OCI-LY7 (cell line): ENCODE measurements at regions not wholly inside any gene's neighbourhood (a gene's known extent, or its start where the extent isn't known, plus 50 kb on each side); places are given as distances from the start of the nearest gene placed in this dataset.
"Not testable (repeated sequence)": the region's sequence is repeated elsewhere in the genome, so short reads cannot be mapped to it uniquely, and the experiment has no call there.

ENCODE experiments used
- BruUV-seq: library from RNA; stranded (reverse); fragments of 400-500 nt; replicated peaks from 2 replicates; lab custom pipeline; 2021; lab: Mats Ljungman, UMichigan
- CTCF ChIA-PET: fragments of 300-600 bp; sonication (Branson Sonifier 250); formaldehyde crosslinking; loops from one replicate; lab custom pipeline; 2022; ENCODE audit warnings: antibody characterized with exemption; ENCODE audit not compliant: unreplicated experiment; lab: Charles Lee
- POLR2A ChIA-PET: fragments of 300-600 bp; sonication (Branson Sonifier 250); formaldehyde crosslinking; loops from one replicate; lab custom pipeline; 2022; ENCODE audit warnings: antibody characterized with exemption; lab: Charles Lee
- DNase-seq: peaks from one replicate; pipeline ENCODE4 v3.0.0-alpha.2; 2015; ENCODE audit warnings: low spot score
- H2AFZ ChIP-seq: fragments of 200-600 bp; sonication (generic), shearing (Covaris generic); 2 replicates; pipeline ENCODE4 v1.6.1; 2014; ENCODE audit warnings: mild to moderate bottlenecking, antibody characterized with exemption, low read length, moderate library complexity
- H3K27ac ChIP-seq: fragments of 200-600 bp; sonication (generic); 2 replicates; pipeline ENCODE4 v1.5.1; 2014; ENCODE audit warnings: mixed run types, low read depth, mild to moderate bottlenecking, moderate library complexity, low read length, inconsistent platforms; ENCODE audit not compliant: poor library complexity, severe bottlenecking
- H3K36me3 ChIP-seq: fragments of 200-600 bp; sonication (generic); 2 replicates; pipeline ENCODE4 v1.6.1; 2014; ENCODE audit warnings: mild to moderate bottlenecking, antibody characterized with exemption, low read length, moderate library complexity, mixed read lengths; ENCODE audit not compliant: insufficient read depth
- H3K4me1 ChIP-seq: fragments of 200-600 bp; sonication (generic); 2 replicates; pipeline ENCODE4 v1.5.1; 2014; ENCODE audit warnings: mild to moderate bottlenecking, low read length; ENCODE audit not compliant: insufficient read depth, poor library complexity, severe bottlenecking
- H3K4me2 ChIP-seq: fragments of 200-600 bp; sonication (generic); 2 replicates; pipeline ENCODE4 v1.6.1; 2014; ENCODE audit warnings: mild to moderate bottlenecking, low read length
- H3K4me3 ChIP-seq: fragments of 200-600 bp; sonication (generic); 2 replicates; pipeline ENCODE4 v1.5.1; 2014; ENCODE audit warnings: mild to moderate bottlenecking, low read depth, low read length; ENCODE audit not compliant: poor library complexity, severe bottlenecking
- H3K79me2 ChIP-seq: fragments of 200-600 bp; sonication (generic); 2 replicates; pipeline ENCODE4 v1.6.1; 2016; ENCODE audit warnings: low read depth, mild to moderate bottlenecking, low read length, moderate library complexity, mixed read lengths; ENCODE audit not compliant: insufficient read depth
- H3K9me2 ChIP-seq: fragments of 200-600 bp; sonication (generic); 2 replicates; pipeline ENCODE4 v1.6.1; 2016; ENCODE audit warnings: mild to moderate bottlenecking, low read length, mixed read lengths; ENCODE audit not compliant: insufficient read depth
- H3K9me3 ChIP-seq: fragments of 200-600 bp; sonication (generic); 2 replicates; pipeline ENCODE4 v1.6.1; 2014; ENCODE audit warnings: mild to moderate bottlenecking, mixed run types, low read length, mixed read lengths
- H4K20me1 ChIP-seq: fragments of 200-600 bp; sonication (generic); 2 replicates; pipeline ENCODE4 v1.6.1; 2014; ENCODE audit warnings: mild to moderate bottlenecking, antibody characterized with exemption, low read length, moderate library complexity, mixed read lengths; ENCODE audit not compliant: insufficient read depth
- EZH2phosphoT487 ChIP-seq: fragments of 200-600 bp; sonication (generic); IDR thresholded peaks from 2 replicates; pipeline ENCODE4 v1.6.1; 2018; ENCODE audit warnings: low read depth, borderline replicate concordance, mild to moderate bottlenecking, mixed run types, antibody characterized with exemption, low read length, moderate library complexity, mixed read lengths
- intact Hi-C: fragments of 100-400 bp; cut with micrococcal nuclease; formaldehyde crosslinking; loops from one replicate; pipeline ENCODE4 v1.10.0; 2022; ENCODE audit not compliant: unreplicated experiment
- TF ChIP-seq, protein P1 (sequence below): fragments of 200-600 bp; sonication (generic); conservative IDR thresholded peaks from 2 replicates; pipeline ENCODE4 v1.5.1; 2014; ENCODE audit warnings: mild to moderate bottlenecking, antibody characterized with exemption, low read length, moderate library complexity, mixed read lengths

- intact Hi-C loops, result no loop called here
- Histone ChIP-seq H2AFZ (no peak overlapping the region), H3K4me1 (no peaks in the 10 kb centered on the region), H4K20me1 (no peaks in the 10 kb centered on the region), H3K36me3 (no peaks in the 10 kb centered on the region), H3K4me3 (no peak overlapping the region), H3K79me2 (no peaks in the 10 kb centered on the region), H3K9me3 (no peaks in the 10 kb centered on the region), H3K4me2 (no peak overlapping the region), H3K27ac (no peak overlapping the region), H3K9me2 (no peaks in the 10 kb centered on the region)
- POLR2A ChIA-PET, result interaction anchor here (0.6 to 1.4 kb wide), 7 partner anchors 11 to 190 kb away, joined by 3 to 5 read pairs (median 3); no protein-coding TSS in a partner anchor
- BruUV-seq, result no TSS peak
- DNase-seq, result no peak
- TF ChIP-seq, protein P1, sequence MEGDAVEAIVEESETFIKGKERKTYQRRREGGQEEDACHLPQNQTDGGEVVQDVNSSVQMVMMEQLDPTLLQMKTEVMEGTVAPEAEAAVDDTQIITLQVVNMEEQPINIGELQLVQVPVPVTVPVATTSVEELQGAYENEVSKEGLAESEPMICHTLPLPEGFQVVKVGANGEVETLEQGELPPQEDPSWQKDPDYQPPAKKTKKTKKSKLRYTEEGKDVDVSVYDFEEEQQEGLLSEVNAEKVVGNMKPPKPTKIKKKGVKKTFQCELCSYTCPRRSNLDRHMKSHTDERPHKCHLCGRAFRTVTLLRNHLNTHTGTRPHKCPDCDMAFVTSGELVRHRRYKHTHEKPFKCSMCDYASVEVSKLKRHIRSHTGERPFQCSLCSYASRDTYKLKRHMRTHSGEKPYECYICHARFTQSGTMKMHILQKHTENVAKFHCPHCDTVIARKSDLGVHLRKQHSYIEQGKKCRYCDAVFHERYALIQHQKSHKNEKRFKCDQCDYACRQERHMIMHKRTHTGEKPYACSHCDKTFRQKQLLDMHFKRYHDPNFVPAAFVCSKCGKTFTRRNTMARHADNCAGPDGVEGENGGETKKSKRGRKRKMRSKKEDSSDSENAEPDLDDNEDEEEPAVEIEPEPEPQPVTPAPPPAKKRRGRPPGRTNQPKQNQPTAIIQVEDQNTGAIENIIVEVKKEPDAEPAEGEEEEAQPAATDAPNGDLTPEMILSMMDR, result no peak
- TF ChIP-seq EZH2phosphoT487, result no peak
- CTCF ChIA-PET, result no interaction called here
These were observed 59.9 kb downstream of the OXSM start for GRCh38 chr3:25849641-25850385.

DNA sequence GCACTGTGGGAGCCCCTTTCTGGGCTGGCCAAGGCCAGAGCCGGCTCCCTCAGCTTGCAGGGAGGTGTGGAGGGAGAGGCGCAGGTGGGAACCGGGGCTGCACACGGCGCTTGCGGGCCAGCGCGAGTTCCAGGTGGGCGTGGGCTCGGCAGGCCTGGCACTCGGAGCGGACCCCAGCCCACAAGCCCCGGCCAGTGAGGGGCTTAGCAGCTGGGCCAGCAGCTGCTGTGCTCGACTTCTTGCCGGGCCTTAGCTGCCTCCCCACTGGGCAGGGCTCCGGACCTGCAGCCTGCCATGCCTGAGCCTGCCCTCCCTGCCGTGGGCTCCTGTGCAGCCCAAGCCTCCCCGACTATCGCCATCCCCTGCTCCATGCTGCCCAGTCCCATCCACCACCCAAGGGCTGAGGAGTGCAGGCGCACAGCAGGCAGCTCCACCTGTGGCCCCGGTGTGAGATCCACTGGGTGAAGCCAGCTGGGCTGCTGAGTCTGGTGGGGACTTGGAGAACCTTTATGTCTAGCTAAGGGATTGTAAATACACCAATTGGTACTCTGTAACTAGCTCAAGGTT is 61.9 kb downstream of the OXSM start:
- POLR2A ChIA-PET, result not testable (repeated sequence)

DNA sequence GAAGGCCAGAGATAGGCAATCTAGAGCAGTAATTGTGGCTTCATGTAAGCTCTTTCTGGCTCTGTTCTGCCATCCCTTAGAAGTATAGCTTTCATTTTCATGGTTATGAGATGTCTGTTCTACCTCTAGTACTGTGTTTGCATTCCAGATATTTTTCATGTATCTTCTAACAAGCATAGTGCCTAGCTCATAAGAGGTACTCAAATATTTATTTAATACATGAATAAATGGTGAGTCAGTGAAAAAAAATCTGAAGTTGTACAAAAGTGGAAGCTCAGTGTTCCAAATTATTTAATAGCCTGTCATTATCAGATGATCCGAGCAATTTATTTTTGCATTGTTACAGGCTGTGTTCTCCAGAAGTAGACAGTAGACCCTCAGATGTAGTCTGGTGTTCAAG is 64.3 kb downstream of the OXSM start:
- POLR2A ChIA-PET, result interaction anchor here (0.7 to 2.0 kb wide), 8 partner anchors 12 to 188 kb away, joined by 3 to 8 read pairs (median 4); no protein-coding TSS in a partner anchor
- TF ChIP-seq EZH2phosphoT487, result no peak
- H3K4me2 ChIP-seq, result no peak overlapping the region

More for the DNA sequence above, 61.9 kb downstream of the OXSM start:
- DNase-seq, H4K20me1 ChIP-seq, H3K4me1 ChIP-seq, H3K4me3 ChIP-seq, H3K36me3 ChIP-seq, H2AFZ ChIP-seq, H3K9me2 ChIP-seq, H3K4me2 ChIP-seq, BruUV-seq, CTCF ChIA-PET, H3K79me2 ChIP-seq, H3K9me3 ChIP-seq, intact Hi-C loops, H3K27ac ChIP-seq: not testable (repeated sequence)

More for the DNA sequence above, 64.3 kb downstream of the OXSM start:
- H3K27ac ChIP-seq, result no peak overlapping the region
- intact Hi-C loops, result no loop called here
- no peaks in the 10 kb centered on the region for H3K36me3 ChIP-seq
- H2AFZ ChIP-seq, result no peak overlapping the region
- no peaks in the 10 kb centered on the region for H3K9me3 ChIP-seq
- DNase-seq, result no peak
- H3K4me3 ChIP-seq, result no peak overlapping the region
- no peaks in the 10 kb centered on the region for H3K9me2 ChIP-seq
- no TSS peak for BruUV-seq
- no peaks in the 10 kb centered on the region for H4K20me1 ChIP-seq
- CTCF ChIA-PET, result interaction anchor here (0.6 to 1.2 kb wide), 2 partner anchors 9 to 201 kb away, joined by 3 to 4 read pairs; no protein-coding TSS in a partner anchor
- no peaks in the 10 kb centered on the region for H3K79me2 ChIP-seq
- H3K4me1 ChIP-seq, result no peaks in the 10 kb centered on the region
